NCI-H510A treated with DMSO at 0.1 percent for 48 hours (cell line): ENCODE measurements at regions not wholly inside any gene's neighbourhood (a gene's known extent, or its start where the extent isn't known, plus 50 kb on each side); places are given as distances from the start of the nearest gene placed in this dataset.
A peak's percentile ranks its signal among the peaks of the same experiment; 100 is the strongest.
"Not testable (repeated sequence)": the region's sequence is repeated elsewhere in the genome, so short reads cannot be mapped to it uniquely, and the experiment has no call there.

Experiments used
- DNase-seq: peaks from one replicate; lab custom pipeline; 2025; lab: John Stamatoyannopoulos, UW

DNA sequence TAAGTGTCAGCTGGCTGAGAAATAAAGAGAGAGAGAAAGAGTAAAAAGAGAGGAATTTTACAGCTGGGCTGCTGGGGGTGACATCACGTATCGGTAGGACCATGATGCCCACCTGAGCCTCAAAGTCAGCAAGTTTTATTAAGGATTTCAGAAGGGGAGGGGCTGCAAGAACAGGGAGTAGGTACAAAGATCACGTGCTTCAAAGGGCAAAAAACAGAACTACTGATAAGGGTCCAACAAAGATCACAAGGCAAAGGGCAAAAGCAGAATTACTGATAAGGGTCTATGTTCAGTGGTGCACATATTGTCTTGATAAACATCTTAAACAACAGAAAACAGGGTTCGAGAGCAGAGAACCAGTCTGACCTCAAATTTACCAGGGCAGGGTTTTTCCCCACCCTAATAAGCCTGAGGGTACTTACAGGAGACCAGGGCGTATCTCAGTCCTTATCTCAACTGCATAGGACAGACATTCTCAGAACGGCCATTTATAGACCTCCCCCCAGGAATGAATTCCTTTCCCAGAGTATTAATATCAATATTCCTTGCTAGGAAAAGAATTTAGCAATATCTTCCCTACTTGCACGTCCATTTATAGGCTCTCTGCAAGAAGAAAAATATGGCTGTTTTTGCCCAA is 128.3 kb upstream of the PZP start:
- not testable (repeated sequence) for DNase-seq

GRCh38 chr12:9335867-9336266 is 127.7 kb upstream of the PZP start:
- no peak for DNase-seq

- DNase-seq = no peak
Observed at GRCh38 chr12:9334964-9335363, 126.8 kb upstream of the PZP start.

- DNase-seq = no peak
Observed at GRCh38 chr12:9334041-9334692, 126.0 kb upstream of the PZP start.

DNA sequence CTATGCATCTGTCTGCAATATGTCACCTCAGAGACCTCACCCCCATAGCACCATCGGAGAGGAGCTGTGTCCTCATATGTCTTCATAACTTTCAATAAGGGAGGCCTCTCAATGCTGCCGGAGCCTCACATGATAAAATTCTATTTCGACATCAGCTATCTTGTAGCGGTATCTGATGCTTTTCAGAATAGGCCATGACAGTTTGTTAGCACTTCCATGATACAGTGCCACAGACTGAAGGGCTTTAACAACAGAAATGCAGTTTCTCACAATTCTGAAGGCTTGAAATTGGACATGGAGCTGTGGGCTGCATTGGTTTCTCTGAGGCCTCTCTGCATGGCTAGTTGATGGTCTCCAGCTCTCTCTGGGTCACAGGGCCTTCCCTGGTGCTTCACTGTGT is 125.0 kb upstream of the PZP start:
- no peak for DNase-seq

DNA sequence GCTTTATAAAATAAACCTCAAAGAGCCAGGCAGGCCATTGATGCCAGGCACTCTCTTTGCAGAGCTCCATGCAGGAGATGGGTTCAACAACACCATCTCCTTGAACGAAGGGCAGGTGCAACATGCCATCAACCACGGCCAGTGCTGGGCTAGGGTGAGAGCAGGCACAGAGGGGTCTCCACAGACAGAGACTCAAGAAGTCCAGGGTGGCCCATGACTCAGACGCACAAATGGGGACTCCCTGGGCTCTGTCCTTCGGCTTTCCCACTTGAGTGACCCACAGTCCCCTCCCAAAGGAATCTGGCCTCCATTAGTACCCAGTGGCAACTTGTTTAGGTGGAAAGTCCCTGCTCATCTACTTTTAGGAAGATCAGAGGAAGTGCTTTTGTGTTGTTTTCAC is 124.4 kb upstream of the PZP start:
- no peak for DNase-seq

- DNase-seq = peak; percentile 70
Observed at GRCh38 chr12:9331218-9331626, 123.0 kb upstream of the PZP start.

- DNase-seq = no peak
Observed at GRCh38 chr12:9329019-9329418, 120.8 kb upstream of the PZP start.

DNA sequence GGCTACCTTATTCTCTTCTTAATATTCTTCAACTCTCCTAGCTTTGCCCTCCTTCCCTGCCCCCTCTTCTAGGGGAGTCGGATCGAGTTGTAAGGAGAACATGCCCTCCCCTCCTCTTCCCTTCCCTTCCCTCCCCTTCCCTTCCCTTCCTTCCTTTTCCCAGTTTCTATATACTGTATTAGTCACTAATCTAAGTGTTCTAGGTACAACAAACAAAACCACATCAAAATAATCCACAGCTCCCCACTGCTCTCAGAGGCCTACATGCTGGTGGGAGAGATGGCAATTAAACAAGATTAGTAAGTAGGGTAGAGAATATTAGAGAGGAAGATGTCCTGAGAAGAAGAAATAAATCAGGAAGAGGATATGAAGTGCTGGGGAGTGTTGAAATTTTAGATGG is 119.9 kb upstream of the PZP start:
- DNase-seq = no peak

DNA sequence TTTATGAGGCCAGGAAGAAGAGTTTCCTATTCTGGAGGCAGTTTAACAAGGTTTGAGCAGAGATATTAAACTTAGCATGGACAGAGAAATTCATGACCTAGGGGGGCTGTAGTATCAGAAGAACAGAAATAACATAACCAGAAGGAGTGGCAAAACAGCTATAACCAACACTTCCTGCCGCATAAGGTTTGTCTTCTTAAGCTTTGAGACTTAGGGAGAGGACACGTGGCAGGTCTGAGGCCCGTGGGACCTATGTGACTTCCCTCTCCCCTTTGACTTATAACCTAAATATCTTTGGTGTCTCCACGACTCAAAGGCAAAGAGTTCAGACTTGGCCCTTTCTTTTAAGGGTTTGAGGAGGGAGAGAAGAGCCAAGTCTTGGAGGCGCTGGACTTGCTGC is 119.1 kb upstream of the PZP start:
- DNase-seq = no peak

GRCh38 chr12:9326849-9327248 is 118.7 kb upstream of the PZP start:
- not testable (repeated sequence) for DNase-seq

- no peak for DNase-seq
Observed at GRCh38 chr12:9326085-9326484, 117.9 kb upstream of the PZP start.

DNA sequence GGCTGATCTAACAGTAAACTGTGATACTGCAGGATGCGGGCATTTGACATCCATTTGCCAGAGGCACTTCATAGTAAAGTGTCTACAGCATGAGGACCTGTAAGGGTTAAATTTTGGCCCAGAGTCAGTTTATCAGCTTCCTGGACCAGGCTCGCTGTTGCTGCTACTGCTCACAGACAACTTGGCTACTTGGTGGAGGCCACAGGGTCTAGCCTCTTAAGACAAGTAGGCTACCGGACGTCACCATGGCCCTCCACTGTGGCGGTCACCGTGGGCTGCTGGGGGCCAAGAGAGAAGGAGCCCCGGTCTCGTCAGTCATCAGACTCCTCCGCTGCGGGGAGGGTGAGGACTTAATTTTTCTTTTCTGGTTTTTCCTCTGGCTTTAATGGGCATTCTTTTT is 117.3 kb upstream of the PZP start:
- DNase-seq = no peak

DNA sequence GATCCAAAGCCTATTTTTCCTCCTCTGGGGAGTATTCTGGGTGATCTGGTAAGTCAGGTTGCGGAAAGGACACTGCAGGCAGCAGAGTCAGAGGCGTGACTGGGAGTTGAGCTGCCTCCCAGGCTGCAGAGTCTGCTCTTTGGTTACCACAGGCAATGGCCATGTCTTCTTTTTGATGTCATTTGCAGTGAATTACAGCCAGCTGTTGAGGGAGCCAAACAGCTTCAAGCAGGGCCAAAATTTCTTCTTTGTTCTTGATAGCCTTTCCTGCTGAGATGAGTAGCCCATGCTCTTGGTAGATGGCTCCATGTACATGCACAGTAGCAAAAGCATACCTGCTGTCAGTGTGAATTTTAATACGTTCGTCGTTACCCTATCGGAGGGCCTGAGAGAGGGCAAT is 116.6 kb upstream of the PZP start:
- DNase-seq = no peak

DNA sequence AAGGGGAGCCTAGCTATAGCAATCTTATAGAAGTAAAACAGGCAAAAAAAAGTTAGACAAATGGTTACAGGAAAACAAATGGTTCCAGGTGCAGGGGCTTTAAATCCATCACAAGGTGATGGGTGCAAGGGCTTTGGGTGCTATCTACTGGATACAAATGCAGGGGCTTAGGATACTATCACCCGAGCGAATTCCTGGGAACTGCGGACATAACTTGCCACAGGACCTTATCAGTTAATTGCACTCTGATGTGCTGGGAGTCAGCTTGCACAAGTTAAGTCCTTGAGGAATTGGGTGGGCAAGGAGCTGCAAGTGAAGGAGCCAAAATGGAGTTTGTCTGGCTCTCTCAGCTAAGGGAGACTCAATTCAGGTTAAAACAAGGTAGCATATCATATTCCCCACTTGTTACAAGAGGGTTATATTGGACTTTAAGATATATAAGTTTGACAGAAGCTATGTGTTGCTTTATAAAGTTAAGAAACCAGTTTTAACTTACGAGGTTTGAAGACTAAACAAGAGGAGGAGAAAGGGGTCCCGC is 115.0 kb upstream of the PZP start:
- no peak for DNase-seq

- DNase-seq = no peak
Observed at GRCh38 chr12:9319842-9320173, 111.6 kb upstream of the PZP start.

DNA sequence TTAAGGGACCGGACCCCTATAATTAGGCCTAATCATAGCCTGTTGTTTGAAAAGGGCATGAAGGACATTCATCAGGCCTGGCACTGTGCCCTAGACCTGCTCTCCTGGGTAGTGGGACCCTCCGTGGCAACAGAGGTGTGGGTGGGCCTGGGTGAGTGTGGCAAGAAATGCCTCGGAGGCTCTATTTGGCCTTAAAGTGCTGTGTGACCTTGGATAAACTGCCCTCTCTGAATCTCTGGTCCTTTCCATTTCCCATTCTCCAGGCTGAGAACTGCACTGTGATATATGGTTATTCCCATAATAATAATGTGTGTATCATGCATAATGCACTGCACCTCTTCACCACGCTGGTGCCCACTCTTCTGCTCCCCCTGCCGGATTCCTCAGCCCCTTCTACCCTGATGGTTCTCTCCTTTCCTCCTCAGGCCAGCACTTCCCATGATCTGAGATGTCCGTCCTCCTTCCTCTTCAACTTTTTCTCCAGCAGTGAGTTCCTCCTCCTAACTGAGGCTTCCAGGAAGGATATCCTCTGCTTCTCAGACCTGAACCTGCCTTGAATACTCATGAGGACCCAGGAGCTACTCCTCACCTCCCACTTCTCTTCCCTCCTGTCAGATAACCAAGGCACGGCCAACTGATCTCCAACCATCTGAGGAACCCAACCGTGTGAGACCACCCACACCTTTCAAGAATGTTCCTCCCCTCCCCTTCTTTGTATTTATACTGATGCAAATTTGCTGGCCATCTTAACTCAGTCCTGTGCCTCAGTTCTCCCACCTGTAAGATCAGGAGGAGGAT is 111.0 kb upstream of the PZP start:
- DNase-seq = no peak

DNA sequence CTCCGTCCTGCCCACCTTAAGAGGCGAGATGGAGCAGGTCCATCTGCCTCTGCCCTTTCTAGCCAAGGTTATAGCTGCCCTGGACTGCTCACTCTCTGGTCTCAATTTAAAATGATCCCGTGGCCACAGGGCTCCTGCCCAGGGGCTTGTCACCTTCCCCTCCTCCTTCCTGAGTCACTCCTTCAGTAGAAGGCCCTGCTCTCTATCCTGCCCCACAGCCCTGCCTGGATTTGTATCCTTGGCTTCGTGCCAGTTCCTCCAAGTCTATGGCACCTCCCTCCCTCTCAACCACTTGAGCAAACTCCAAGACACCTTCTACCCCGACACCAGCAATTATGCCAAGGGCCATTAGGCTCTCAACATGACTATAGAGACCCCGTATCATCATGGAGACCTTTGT is 105.3 kb upstream of the PZP start:
- not testable (repeated sequence) for DNase-seq

DNA sequence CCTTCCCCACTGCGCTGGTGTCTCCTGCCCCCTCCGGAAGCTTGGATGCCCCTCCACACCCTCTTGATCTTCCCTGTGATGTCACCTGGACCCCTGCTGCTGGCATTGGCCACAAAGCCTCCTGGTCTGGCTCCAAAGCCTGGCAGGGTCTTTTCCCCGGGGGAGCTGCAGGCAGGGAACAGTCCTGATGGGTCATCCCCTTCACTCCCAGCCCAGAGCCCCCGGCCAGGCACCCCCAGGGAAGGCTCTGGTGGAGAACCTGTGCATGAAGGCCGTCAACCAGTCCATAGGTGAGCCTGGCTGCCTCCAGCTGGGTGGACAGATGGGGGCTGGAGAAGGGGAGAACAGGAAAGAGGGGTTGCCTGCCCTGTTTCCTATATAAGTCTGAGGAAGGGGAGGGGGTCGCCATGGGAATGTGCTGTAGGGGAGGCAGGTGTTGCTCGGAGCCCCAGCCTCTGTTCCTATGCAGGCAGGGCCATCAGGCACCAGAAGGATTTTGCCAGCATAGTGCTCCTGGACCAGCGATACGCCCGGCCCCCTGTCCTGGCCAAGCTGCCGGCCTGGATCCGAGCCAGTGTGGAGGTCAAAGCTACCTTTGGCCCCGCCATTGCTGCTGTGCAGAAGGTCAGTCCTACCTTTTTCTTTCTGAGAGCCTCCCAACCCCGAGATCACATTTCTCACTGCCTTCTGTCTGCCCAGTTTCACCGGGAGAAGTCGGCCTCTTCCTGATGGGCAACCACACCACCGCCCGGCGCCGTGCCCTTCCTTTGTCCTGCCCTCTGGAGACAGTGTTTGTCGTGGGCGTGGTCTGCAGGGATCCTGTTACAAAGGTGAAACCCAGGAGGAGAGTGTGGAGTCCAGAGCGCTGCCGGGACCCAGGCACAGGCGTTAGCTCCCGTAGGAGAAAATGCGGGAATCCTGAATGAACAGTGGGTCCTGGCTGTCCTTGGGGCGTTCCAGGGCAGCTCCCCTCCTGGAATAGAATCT is 104.5 kb upstream of the PZP start:
- DNase-seq = not testable (repeated sequence)

DNA sequence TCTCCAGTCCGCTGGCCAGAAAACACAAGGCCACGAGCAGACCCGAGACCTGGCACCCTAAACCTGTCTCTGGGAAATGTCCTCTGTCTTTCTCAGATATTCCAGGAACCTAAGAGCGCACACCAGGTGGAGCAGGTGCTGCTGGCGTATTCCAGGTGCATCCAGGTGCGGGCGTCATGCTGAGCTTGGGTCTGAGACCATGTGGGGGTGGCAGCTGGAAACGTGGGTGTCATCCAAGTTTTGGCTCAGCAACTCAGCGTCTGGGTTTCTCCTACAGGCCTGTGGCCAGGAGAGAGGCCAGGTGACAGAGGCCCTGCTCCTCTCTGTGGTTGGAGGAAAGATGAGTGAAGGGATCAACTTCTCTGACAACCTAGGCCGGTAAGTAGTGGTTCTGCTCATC is 103.3 kb upstream of the PZP start:
- DNase-seq = peak; percentile 65

DNA sequence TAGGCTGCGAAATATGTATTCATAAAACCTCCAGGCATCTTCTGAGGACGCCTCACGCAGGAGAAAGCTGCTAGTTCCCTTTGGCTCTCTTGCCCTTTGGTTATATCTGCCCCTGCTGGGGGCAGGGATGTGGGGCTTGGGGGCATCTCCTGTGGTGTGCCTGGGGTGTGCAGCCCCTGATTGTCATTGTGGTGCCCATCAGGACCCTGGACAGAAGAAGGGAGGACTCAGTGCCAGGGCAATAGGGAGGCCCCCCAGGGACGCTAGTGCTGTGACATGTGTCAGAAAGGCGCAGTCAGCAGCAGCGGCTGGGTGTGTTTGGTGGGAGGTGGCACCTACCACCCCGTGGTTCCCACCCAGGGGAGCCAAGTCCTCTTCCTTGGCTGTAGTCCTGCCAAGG is 102.5 kb upstream of the PZP start:
- not testable (repeated sequence) for DNase-seq

DNA sequence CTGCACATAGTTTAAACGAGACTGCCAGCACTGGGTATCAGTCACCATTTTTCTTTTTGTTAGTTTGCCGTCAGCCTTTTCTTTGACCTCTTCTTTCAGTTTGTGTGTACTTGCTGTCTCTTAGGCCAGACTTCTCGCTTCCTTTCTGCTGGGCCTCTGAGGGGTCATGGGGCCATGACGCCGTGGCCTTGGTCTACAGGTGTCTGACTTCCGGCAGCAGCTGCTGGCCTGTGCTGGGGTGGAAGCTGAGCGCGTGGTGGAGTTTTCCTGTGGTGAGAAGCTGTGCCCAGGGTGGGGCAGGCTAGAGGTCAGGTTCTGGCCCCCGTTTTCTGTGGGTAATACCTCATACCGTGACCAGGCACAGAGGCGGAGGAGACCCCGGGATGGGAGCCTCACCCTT is 101.6 kb upstream of the PZP start:
- not testable (repeated sequence) for DNase-seq
